HT-29 (cell line): ENCODE measurements at regions not wholly inside any gene's neighbourhood (a gene's known extent, or its start where the extent isn't known, plus 50 kb on each side); places are given as distances from the start of the nearest gene placed in this dataset.
"Not testable (repeated sequence)": the region's sequence is repeated elsewhere in the genome, so short reads cannot be mapped to it uniquely, and the experiment has no call there.

Experiments
- DNase-seq: peaks from one replicate; pipeline ENCODE4 v3.0.0-alpha.2; 2015; ENCODE audit warnings: low spot score

DNA sequence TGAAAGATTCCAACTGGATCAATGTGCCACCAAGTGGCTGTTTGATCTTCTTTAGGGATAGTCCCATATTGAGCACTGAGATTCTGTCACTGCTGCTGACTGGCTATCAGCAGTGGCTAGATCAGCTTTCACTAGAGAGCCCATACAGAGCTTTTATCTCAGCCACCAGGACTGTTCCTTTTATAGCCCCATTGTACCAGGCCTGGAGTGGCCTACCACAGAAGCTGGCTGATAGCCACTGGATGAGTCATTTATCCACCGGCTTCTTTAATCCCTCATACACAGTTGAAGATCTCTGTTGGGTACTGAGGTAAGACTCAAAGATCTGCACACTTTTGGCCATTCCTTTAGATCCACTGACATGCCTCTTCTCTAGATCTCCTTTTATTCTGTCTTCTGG, 1101.1 kb downstream of the SORCS3 start:
- DNase-seq: no peak

DNA sequence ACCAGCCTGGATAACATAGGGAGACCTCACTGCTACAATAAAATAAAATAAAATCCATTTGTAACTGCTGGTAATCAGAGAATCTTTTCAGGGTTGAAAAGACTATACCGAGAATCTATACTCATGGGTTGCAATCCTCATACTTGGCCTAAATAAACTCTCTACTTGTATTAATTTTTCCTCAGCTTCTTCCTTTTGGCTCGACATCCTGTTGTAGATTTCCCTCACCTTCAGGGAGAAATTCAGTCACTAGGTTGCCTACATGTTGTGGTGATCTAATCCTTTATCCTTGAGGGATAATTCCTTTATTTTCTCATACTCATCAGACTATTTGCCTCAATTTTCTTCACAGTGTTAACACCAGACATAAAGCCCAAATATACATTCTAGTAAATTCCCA, 1093.4 kb downstream of the SORCS3 start:
- no peak for DNase-seq

DNA sequence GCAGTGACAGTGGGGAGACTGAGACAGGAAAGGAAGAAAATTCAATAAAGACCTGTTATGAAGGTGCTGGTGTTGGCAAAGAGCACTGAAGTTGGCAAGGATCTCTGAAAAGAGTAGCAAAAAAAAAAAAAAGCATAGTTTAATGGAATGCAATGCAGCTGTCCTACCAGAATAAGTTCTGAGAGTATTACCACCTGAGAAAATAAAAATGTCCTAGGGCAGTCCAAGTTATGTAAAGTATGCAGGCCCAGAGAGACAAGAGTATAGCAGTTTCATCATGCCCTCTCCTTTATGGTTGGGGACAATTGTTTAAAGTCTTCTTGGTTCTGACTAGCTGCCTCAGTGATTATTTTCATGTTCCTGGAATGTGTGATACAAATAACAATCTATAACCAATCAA, 1092.8 kb downstream of the SORCS3 start:
- DNase-seq: no peak

DNA sequence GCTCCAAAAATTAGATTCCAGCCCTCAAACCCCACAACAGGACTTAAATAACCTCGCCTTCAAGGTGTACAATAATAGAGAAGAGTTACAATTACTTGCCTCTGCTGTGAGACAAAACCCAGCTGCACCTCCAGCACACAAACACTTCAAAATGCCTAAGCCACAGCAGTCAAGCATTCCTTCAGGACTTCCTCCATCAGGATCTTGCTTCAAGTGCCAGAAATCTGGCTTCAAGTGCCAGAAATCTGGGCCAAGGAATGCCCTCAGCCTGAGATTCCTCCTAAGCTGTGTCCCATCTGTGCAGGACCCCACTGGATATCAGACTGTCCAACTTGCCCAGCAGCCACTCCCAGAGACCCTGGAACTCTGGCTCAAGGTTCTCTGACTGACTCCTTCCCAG, 1088.3 kb downstream of the SORCS3 start:
- DNase-seq: no peak

DNA sequence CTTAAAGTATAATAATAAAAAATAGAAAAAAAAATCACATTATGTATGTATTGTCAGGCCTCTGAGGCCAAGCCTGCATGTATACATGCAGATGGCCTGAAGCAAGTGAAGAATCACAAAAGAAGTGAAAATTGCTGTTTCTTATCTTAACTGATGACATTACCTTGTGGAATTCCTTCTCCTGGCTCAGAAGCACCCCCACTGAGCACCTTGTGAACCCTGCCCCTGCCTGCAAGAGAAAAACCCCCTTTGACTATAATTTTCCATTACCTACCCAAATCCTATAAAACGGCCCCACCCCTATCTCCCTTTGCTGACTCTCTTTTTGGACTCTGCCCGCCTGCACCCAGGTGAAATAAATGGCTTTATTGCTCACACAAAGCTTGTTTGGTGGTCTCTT, 1086.5 kb downstream of the SORCS3 start:
- not testable (repeated sequence) for DNase-seq

DNA sequence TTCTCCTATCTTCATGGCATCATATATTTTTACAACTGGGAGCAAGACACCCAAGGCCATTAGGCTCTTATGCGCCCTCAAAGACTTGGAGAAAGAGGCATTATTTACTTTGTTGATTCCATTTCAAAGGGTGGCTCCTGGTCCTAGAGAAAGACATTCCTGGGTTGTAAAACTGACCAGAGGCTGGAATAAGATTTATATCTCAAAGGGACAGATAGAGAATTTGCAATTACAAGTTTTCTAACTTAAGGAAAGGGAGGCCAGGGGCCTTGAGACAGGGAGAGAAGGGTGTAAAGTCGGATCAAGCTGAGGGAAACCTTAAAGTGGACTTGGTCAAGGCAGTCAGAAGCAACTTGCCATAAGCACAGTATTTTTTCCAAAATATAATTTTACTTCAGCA, 1086.0 kb downstream of the SORCS3 start:
- DNase-seq: no peak

DNA sequence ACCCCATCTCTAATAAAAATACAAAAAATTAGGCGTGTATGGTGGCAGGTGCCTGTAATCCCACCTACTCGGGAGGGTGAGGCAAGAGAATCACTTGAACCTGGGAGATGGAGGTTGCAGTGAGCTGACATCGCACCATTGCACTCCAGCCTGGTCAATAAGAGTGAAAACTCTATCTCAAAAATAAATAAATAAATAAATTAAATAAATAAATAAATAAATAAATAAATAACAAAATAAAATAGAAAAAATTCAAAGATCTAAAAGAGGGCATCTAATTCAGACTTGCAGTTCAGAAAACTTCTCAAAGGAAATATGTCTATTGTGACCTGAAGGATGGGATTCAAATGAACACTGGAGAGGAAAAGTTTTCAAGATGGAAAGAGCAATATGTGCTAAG, 1085.1 kb downstream of the SORCS3 start:
- DNase-seq: no peak

DNA sequence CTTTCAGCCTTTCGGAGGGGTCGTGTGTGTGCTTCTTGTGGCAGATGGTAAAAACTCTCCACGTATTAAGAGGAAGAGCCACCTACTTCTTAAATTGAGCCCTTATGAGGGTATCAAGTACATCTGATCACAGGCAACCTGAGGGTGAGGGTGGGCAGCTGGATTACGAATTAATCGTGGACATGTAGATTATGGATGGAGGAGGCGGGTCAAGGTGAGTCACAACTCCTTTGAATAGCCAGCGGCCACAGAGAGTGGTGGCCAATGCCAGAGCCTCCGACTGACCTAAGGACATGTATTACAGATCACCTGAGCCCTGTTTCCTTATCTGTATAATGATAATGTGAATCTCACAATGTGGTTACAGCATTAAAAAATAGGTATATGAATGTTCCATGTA, 1083.9 kb downstream of the SORCS3 start:
- DNase-seq: no peak

DNA sequence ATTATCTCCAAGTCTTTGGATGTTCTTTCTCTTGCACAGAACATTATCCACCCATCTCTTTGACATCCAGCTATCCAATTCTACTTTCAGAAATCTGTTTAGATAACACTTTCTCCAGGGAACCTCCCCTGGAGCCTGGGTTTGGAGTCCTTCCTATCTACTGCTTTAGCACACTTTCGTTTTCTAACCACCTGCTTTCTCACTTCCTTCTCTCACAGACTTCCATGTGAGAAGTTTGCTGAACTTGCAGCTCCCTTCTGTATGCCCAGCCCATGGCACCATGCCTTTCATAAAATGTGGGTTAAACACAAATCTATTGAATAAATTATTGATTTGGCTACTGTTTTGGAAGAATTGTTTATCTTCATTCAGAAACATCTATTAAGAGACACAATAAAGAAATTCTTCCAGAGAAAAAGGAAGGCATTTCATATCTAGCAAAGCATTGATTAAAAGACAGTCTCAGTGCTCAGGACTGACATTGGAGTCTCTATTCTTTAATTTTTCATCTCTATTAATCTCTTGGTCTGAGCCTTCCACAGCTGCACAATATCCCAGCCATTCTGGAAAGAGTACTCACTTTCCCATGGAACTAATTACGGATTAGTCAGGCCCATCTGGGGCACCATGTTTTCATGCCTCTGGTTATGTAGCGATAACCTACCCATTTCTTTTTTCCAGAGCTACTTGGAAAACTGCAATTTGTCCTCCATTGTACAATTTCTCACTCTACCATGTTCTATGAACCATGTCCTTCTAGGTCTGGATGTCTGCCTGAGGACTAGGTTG, 1077.3 kb downstream of the SORCS3 start:
- DNase-seq: no peak

DNA sequence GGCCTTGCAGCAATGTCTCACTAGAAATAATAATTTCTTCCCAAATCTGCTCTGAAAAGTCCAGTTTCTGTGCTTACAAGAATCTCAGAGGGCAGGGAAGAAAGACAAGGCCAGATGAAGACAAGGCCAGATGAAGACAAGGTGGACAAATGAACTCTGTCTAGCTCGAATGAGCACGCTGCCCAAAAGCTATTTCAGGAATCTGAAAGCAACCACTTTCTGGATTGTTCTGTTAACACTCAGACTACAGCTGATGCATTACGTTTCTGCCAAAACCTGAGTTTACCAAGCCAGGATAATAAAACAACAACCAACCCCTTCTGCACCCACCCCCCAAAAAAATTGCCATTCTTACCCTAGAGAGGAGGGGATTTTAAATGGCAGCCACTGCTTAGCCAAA, 1073.6 kb downstream of the SORCS3 start:
- no peak for DNase-seq

DNA sequence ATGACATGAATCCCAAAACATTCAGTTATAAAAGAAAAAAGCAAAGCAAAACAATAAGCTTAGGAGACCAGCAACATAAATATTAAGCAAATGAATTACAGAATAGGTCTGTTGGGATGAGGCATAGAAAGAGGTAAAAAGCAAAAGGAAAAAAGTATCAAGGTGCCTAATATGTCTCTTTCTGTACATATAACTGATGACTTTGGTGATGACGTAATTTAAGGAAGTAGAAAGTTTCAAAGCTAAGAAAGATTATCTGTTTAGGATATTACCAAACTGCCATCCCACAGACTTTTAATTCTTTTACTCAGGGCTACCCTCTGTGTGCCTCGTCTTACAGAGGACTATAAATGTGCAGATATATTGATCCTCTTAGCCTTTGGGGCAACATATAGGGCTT, 1066.5 kb downstream of the SORCS3 start:
- no peak for DNase-seq

DNA sequence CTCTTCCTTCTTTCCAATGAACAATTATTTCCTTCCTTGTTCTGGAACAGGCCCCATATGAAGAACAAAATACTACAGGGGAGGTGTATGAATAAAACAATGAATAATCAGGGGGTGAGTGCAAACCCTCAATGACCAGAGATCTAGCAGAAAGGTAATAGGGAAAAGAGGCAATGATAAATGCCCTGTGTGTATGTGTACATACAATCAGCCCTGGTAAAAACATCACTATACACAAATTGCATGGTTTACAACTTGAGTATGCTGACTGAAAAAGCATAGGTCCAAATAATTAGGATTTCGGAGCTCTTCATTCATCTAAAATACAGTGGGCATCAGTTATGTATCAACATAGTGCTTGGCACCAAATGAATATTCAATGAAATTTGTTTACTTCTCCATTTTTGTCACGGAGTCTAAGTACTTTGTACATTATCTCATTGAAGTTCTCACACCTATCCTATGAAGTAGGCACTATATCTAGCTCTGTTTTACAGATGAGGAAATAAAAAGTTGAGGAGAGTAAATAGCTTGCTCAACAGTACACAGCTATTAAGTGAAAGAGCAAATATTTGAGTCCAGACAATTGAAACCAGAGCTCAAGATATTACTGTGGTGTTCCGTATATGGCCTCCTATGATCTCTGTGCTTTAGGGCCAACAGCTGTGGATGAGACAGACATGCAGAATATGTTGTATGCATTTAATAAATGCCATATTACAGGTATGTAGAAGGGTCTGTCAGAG, 1065.4 kb downstream of the SORCS3 start:
- DNase-seq: no peak

DNA sequence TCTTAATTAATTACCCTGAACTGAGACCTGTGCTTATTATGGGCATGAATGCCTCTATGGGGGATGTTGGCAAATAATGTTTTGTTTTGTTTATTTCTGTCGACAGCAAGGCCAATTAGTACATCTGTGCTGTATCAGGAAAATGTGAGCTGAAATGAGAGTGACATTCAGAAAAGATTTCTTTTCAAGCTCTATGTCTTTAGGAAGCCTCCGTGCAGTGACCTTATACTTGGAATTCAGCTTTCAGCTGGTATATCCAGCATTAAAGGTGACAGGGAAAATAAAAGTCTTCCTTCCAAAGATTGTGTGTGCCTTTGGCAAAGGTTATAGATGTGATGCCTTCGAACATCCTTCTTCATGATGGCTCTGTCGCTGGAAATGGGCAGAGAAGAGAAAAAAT, 1061.1 kb downstream of the SORCS3 start:
- no peak for DNase-seq

DNA sequence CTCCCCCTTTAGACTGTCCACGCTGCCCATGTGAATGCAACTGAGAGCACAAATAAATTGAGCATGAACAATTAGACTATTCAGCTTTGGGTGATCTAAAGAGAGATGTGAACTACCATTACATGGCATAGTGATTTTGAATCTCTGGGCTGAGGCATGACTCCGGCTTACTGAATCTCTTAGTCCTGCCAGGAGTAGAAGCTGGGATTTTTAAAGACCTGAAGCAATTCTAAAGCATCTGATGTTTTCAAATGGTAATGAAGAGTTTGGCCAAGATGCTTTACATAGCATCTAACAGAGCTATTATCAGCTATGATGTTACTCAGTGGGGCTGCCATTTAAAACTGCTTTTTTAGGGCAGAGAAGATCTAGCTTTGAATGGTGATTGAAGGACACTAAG, 1059.1 kb downstream of the SORCS3 start:
- no peak for DNase-seq

DNA sequence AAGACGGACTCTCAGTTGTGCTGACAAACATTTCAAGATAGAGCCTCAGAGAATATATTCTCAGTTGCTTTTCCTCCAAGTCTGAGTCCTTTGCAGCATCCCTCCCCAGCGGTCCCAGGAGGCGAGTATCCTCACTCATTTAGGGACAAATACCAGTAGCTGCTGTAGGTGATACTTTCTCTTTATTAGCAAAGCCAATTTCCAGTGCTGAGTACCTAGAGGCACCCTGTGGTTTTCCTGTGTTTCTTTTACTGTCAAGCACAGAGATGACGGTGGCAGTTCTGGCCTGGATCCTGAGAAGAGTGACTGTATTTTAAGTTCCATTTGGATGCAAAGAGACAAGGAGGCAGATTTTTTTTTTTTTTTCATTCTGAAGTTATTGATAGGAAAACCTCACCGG, 1058.4 kb downstream of the SORCS3 start:
- DNase-seq: no peak

DNA sequence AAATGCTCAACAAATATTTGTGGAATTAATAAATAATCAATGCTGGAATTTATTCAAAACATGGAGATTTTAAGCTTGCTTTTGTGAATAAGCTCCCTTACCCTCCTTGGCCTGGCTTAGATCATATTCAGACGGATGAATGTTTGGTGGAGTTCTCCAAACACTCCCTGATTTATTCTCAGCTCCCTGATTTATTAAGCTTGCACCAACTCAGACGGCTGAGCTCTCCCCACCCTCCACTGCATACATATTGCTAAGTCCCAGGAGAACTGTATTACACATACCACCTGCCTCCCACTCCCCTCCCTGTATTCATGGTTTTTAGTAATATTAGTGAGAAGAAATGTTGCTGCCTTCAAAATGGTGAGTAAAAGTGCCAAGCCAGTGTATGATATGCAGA, 1057.5 kb downstream of the SORCS3 start:
- DNase-seq: no peak

DNA sequence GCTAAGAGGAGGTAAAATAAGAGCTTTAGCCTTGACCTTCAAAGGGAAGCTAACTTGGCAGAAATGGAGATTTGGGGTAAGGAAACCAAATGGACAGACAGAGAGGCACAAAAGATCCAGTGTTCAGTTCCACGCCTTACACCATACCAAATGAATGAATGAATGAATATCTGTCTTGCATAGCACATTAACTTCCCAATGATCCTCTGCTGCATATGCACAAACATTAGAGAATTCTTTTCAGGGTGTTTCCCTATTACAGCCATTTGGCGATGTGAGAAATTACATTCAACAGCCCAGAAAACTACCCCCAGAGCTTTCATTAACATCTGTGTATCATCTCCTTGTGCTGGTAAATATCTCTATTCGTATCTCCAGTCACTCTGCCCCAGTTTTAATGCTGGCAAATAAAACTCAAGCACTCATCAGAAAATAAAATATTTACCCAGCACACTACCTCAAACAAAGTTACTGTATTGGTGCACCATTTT, 1056.2 kb downstream of the SORCS3 start:
- DNase-seq: no peak

DNA sequence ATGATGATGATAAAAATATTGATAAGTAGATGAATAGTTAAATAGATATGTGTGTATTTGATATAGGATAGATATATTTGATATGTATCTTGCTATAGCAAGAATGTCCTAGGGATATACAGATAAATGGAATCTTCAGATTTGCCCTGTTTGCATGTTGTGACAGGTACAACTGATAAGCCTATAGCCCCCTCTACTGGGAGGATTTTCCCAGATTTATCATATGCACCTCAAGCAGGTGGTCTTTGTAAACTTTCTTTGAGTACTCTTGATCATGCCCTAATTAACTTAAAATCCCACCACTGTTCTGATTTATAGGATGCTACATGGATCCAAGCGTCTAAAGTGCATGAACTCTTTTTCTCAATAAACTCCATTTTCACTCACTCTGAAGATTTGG, 1050.7 kb downstream of the SORCS3 start:
- peak; percentile 30 for DNase-seq

DNA sequence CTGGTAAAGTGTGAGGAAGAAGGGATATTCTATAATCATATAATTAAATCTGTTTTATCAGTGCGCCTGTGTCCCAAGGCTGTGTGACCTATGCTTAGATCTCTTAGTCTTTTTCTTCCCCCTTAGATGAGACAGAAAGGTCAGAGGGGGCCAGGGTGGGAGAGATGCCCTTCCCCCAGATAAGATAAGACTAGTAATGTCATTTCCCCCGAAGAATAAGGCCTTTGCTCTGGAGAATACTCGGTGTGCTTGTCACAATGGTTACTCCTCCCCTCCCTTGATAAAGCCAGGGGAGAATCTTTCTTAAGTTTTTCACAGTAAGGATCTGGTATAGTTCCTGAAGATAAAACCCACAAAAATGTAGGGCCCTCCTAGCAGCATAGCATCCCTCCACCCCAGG, 1041.8 kb downstream of the SORCS3 start:
- no peak for DNase-seq

DNA sequence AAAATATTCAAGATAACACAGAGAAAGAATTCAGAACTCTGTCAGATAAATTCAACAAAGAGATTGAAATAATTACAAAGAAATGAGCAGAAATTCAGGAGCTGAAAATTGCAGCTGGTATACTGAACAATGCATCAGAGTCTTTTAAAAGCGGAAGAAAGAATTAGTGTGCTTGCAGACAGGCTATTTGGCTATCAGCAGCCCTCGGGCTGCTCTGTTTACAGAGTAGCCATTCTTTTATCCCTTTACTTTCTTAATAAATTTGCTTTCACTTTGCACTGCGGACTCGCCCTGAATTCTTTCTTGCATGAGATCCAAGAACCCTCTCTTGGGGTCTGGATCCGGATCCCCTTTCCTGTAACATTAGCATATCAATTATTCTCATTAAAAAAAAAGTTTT, 1040.0 kb downstream of the SORCS3 start:
- no peak for DNase-seq

DNA sequence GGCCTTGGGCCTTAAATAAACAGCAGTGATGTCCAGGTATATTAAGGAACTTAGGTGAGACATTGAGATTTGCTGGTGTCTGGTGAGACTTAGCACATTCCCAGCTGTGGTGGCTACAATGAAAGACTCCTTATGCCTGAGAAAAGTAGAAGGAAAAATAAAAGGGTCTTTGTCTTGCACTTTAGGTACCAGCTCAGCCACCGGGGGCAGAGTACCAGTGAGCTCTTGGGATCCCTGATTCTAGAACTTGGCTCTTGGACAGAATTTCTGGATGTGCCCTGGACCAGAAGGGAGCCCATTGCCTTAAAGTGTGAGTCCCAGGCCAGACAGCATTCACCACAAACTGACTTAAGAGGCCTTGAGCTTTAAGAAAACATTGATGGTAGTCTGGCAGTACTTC, 1038.7 kb downstream of the SORCS3 start:
- no peak for DNase-seq

DNA sequence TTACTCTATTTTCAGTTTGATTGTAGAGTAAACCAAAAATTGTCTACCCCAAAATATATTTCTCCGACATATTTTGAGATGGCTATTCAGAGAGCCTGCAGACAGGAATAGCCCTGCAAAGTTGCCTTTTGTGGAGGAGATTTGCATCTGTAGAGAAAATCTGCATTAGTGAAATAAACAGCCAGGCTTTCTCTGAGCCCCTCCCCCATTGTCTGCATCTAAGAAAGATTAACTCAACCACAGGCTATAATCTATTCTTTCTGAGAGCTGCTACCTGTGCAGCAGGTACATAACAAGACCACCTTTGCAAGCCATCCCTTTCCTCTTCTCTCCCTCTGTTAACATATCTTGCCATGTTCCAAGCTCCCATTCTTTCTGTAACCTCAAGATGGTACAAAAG, 1034.2 kb downstream of the SORCS3 start:
- no peak for DNase-seq

DNA sequence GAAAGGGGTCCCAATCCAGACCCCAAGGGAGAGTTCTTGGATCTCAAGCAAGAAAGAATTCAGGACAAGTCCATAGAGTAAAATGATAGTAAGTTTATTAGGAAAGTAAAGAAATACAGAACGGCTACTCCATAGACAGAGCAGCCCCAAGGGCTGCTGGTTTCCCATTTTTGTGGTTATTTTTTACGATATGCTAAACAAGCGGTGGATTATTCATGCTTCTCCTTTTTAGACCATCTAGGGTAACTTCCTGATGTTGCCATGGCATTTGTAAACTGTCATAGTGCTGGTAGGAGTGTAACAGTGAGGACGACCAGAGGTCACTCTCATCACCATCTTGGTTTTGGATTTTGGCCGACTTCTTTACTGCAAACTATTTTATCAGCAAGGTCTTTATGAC, 1033.4 kb downstream of the SORCS3 start:
- no peak for DNase-seq
